ENCODE measurements at regions not wholly inside any gene's neighbourhood (a gene's known extent, or its start where the extent isn't known, plus 50 kb on each side); places are given as distances from the start of the nearest gene placed in this dataset.

GRCh38 chr2:22694300-22694699, 690.7 kb upstream of the KLHL29 start:
- Histone ChIP-seq H3K9ac (ENCODE audit: insufficient read length) (no peak overlapping the region), H3K36me3 (ENCODE audit: insufficient read depth, low read length) (no peaks in the 10 kb centered on the region), H3K27ac (no peak overlapping the region), H3K4me3 (no peak overlapping the region), H3K9me3 (ENCODE audit: low read depth, low read length) (no peaks in the 10 kb centered on the region)
- DNase-seq (ENCODE audit: low read depth, low spot score), result no peak
- no peak for TF ChIP-seq POLR2AphosphoS5 (IDR thresholded peaks at IDR 0.05; ENCODE audit: borderline replicate concordance, low read depth, low read length)
- no peak for TF ChIP-seq EZH2 (IDR thresholded peaks at IDR 0.05)
- TF ChIP-seq FOXP2 (optimal IDR thresholded peaks at IDR 0.05; ENCODE audit: control extremely low read depth, extremely low read length, insufficient read depth), result no peak

- Histone ChIP-seq H3K27ac (no peak overlapping the region), H3K9me3 (ENCODE audit: low read depth, low read length) (no peaks in the 10 kb centered on the region), H3K36me3 (ENCODE audit: insufficient read depth, low read length) (no peaks in the 10 kb centered on the region), H3K9ac (ENCODE audit: insufficient read length) (no peak overlapping the region), H3K4me3 (no peak overlapping the region)
- DNase-seq (ENCODE audit: low read depth, low spot score), result no peak
- TF ChIP-seq FOXP2 (optimal IDR thresholded peaks at IDR 0.05; ENCODE audit: control extremely low read depth, extremely low read length, insufficient read depth), result no peak
- no peak for TF ChIP-seq EZH2 (IDR thresholded peaks at IDR 0.05)
- TF ChIP-seq POLR2AphosphoS5 (IDR thresholded peaks at IDR 0.05; ENCODE audit: borderline replicate concordance, low read depth, low read length), result no peak
Measured at GRCh38 chr2:22694856-22695255, 690.1 kb upstream of the KLHL29 start.

GRCh38 chr2:22697054-22697788, 687.8 kb upstream of the KLHL29 start:
- Histone ChIP-seq H3K27ac (no peak overlapping the region), H3K9ac (ENCODE audit: insufficient read length) (no peak overlapping the region), H3K4me3 (no peak overlapping the region), H3K36me3 (ENCODE audit: insufficient read depth, low read length) (no peaks in the 10 kb centered on the region), H3K9me3 (ENCODE audit: low read depth, low read length) (no peaks in the 10 kb centered on the region)
- TF ChIP-seq FOXP2 (optimal IDR thresholded peaks at IDR 0.05; ENCODE audit: control extremely low read depth, extremely low read length, insufficient read depth), result no peak
- no peak for TF ChIP-seq POLR2AphosphoS5 (IDR thresholded peaks at IDR 0.05; ENCODE audit: borderline replicate concordance, low read depth, low read length)
- no peak for TF ChIP-seq EZH2 (IDR thresholded peaks at IDR 0.05)
- DNase-seq (ENCODE audit: low read depth, low spot score), result no peak

- no peak for DNase-seq (ENCODE audit: low read depth, low spot score)
- H3K36me3 ChIP-seq (ENCODE audit: insufficient read depth, low read length), result no peaks in the 10 kb centered on the region
- TF ChIP-seq FOXP2 (optimal IDR thresholded peaks at IDR 0.05; ENCODE audit: control extremely low read depth, extremely low read length, insufficient read depth) (no peak), POLR2AphosphoS5 (IDR thresholded peaks at IDR 0.05; ENCODE audit: borderline replicate concordance, low read depth, low read length) (no peak), EZH2 (IDR thresholded peaks at IDR 0.05) (no peak)
- no peak overlapping the region for H3K4me3 ChIP-seq
- no peak overlapping the region for H3K9ac ChIP-seq (ENCODE audit: insufficient read length)
- H3K9me3 ChIP-seq (ENCODE audit: low read depth, low read length), result no peaks in the 10 kb centered on the region
- no peak overlapping the region for H3K27ac ChIP-seq
Measured at GRCh38 chr2:22701561-22702160, 683.3 kb upstream of the KLHL29 start.

GRCh38 chr2:22703286-22703920, 681.6 kb upstream of the KLHL29 start:
- no peaks in the 10 kb centered on the region for H3K9me3 ChIP-seq (ENCODE audit: low read depth, low read length)
- DNase-seq (ENCODE audit: low read depth, low spot score), result no peak
- no peak overlapping the region for H3K27ac ChIP-seq
- H3K9ac ChIP-seq (ENCODE audit: insufficient read length), result no peak overlapping the region
- no peak for TF ChIP-seq POLR2AphosphoS5 (IDR thresholded peaks at IDR 0.05; ENCODE audit: borderline replicate concordance, low read depth, low read length)
- TF ChIP-seq EZH2 (IDR thresholded peaks at IDR 0.05), result no peak
- TF ChIP-seq FOXP2 (optimal IDR thresholded peaks at IDR 0.05; ENCODE audit: control extremely low read depth, extremely low read length, insufficient read depth), result no peak
- no peak overlapping the region for H3K4me3 ChIP-seq
- no peaks in the 10 kb centered on the region for H3K36me3 ChIP-seq (ENCODE audit: insufficient read depth, low read length)

- no peak overlapping the region for H3K4me3 ChIP-seq
- H3K9ac ChIP-seq (ENCODE audit: insufficient read length), result no peak overlapping the region
- no peak overlapping the region for H3K27ac ChIP-seq
- no peak for DNase-seq (ENCODE audit: low read depth, low spot score)
- TF ChIP-seq FOXP2 (optimal IDR thresholded peaks at IDR 0.05; ENCODE audit: control extremely low read depth, extremely low read length, insufficient read depth) (no peak), POLR2AphosphoS5 (IDR thresholded peaks at IDR 0.05; ENCODE audit: borderline replicate concordance, low read depth, low read length) (no peak), EZH2 (IDR thresholded peaks at IDR 0.05) (no peak)
- H3K36me3 ChIP-seq (ENCODE audit: insufficient read depth, low read length), result no peaks in the 10 kb centered on the region
- H3K9me3 ChIP-seq (ENCODE audit: low read depth, low read length), result no peaks in the 10 kb centered on the region
Measured at GRCh38 chr2:22719396-22719795, 665.6 kb upstream of the KLHL29 start.

- DNase-seq (ENCODE audit: low read depth, low spot score), result no peak
- Histone ChIP-seq H3K4me3 (no peak overlapping the region), H3K36me3 (ENCODE audit: insufficient read depth, low read length) (no peaks in the 10 kb centered on the region), H3K9ac (ENCODE audit: insufficient read length) (no peak overlapping the region), H3K27ac (no peak overlapping the region), H3K9me3 (ENCODE audit: low read depth, low read length) (no peaks in the 10 kb centered on the region)
- TF ChIP-seq EZH2 (IDR thresholded peaks at IDR 0.05), result no peak
- TF ChIP-seq POLR2AphosphoS5 (IDR thresholded peaks at IDR 0.05; ENCODE audit: borderline replicate concordance, low read depth, low read length), result no peak
- no peak for TF ChIP-seq FOXP2 (optimal IDR thresholded peaks at IDR 0.05; ENCODE audit: control extremely low read depth, extremely low read length, insufficient read depth)
Measured at GRCh38 chr2:22729466-22729865, 655.5 kb upstream of the KLHL29 start.

DNA sequence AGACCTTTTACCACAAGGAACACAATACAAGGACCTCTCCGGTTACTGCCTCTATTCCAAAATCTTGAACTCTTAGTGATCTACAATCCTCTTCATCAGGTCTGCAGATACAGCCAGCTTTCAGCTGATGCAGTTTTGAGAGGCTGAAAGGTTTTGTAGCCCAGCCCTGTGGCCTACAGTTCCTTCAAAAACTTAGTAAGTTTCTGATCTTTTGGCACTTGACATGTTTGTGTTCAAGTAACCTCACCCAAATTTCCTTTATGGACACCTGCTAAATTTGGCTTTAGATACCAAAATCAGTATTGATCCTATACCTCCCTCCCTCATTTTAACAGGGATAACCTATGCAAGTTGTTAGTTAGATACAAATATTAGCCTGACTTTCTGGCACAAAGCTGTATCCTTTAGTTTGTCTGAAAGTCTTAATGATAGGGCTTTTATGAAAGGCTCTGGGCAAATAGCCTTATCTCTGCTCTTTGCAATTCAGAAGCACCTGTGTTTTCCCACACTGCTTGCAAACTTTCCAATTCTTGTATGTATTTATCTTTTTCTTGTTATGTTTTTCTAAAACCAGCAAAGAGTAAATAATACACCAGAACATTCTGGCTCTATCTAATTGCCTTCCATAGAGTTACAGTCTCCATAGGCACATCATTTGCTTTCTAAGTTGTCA, 650.5 kb upstream of the KLHL29 start:
- H3K9ac ChIP-seq (ENCODE audit: insufficient read length), result no peak overlapping the region

More for the DNA sequence above, 650.5 kb upstream of the KLHL29 start:
- TF ChIP-seq FOXP2 (optimal IDR thresholded peaks at IDR 0.05; ENCODE audit: control extremely low read depth, extremely low read length, insufficient read depth) (no peak), EZH2 (IDR thresholded peaks at IDR 0.05) (no peak), POLR2AphosphoS5 (IDR thresholded peaks at IDR 0.05; ENCODE audit: borderline replicate concordance, low read depth, low read length) (no peak)
- H3K4me3 ChIP-seq, result no peak overlapping the region
- no peak for DNase-seq (ENCODE audit: low read depth, low spot score)
- no peak overlapping the region for H3K27ac ChIP-seq
- no peaks in the 10 kb centered on the region for H3K9me3 ChIP-seq (ENCODE audit: low read depth, low read length)
- H3K36me3 ChIP-seq (ENCODE audit: insufficient read depth, low read length), result no peaks in the 10 kb centered on the region

Data from SK-N-MC (cell line).